ENCODE measurements at regions not wholly inside any gene's neighbourhood (a gene's known extent, or its start where the extent isn't known, plus 50 kb on each side); places are given as distances from the start of the nearest gene placed in this dataset.

GRCh38 chr11:91850533-91851275 is 373.9 kb upstream of the FAT3 start:
- Histone ChIP-seq H3K36me3 (no peaks in the 10 kb centered on the region), H3K9me3 (no peaks in the 10 kb centered on the region), H3K4me1 (ENCODE audit: insufficient read depth) (no peaks in the 10 kb centered on the region), H3K27me3 (no peaks in the 10 kb centered on the region), H3K4me3 (no peak overlapping the region), H3K27ac (no peak overlapping the region)
- WGBS, 3 donors, result 80 to 84% (median 81%) methylated on average over 7 of the region's 7 CpGs
- no peak for DNase-seq
- intact Hi-C loops (cut with DNase I), result no loop called here
- TF ChIP-seq CTCF (IDR thresholded peaks at IDR 0.05) (no peak), EP300 (IDR thresholded peaks at IDR 0.05) (no peak), POLR2A (IDR thresholded peaks at IDR 0.05) (no peak)

- no peak for DNase-seq
- Histone ChIP-seq H3K36me3 (no peaks in the 10 kb centered on the region), H3K4me1 (ENCODE audit: insufficient read depth) (no peaks in the 10 kb centered on the region), H3K27me3 (no peaks in the 10 kb centered on the region), H3K27ac (no peak overlapping the region), H3K4me3 (no peak overlapping the region), H3K9me3 (no peaks in the 10 kb centered on the region)
- intact Hi-C loops (cut with DNase I), result no loop called here
- WGBS, 3 donors, result 94 to 96% (median 96%) methylated on average over 6 of the region's 6 CpGs
- no peak for TF ChIP-seq EP300 (IDR thresholded peaks at IDR 0.05)
- TF ChIP-seq POLR2A (IDR thresholded peaks at IDR 0.05), result no peak
- TF ChIP-seq CTCF (IDR thresholded peaks at IDR 0.05), result no peak
Measured at GRCh38 chr11:91850021-91850420, 374.6 kb upstream of the FAT3 start.

- Histone ChIP-seq H3K4me3 (no peak overlapping the region), H3K4me1 (ENCODE audit: insufficient read depth) (no peaks in the 10 kb centered on the region), H3K9me3 (no peaks in the 10 kb centered on the region), H3K27me3 (no peaks in the 10 kb centered on the region), H3K36me3 (no peaks in the 10 kb centered on the region), H3K27ac (no peak overlapping the region)
- WGBS, 3 donors, result 87 to 88% (median 88%) methylated on average over 2 of the region's 2 CpGs
- intact Hi-C loops (cut with DNase I), result no loop called here
- no peak for DNase-seq
- TF ChIP-seq POLR2A (IDR thresholded peaks at IDR 0.05), result no peak
- no peak for TF ChIP-seq EP300 (IDR thresholded peaks at IDR 0.05)
- no peak for TF ChIP-seq CTCF (IDR thresholded peaks at IDR 0.05)
Measured at GRCh38 chr11:91846649-91847048, 378.0 kb upstream of the FAT3 start.

- Histone ChIP-seq H3K27ac (no peak overlapping the region), H3K36me3 (no peaks in the 10 kb centered on the region), H3K4me3 (no peak overlapping the region), H3K4me1 (ENCODE audit: insufficient read depth) (no peaks in the 10 kb centered on the region), H3K27me3 (no peaks in the 10 kb centered on the region), H3K9me3 (no peaks in the 10 kb centered on the region)
- TF ChIP-seq POLR2A (IDR thresholded peaks at IDR 0.05) (no peak), EP300 (IDR thresholded peaks at IDR 0.05) (no peak), CTCF (IDR thresholded peaks at IDR 0.05) (no peak)
- intact Hi-C loops (cut with DNase I), result no loop called here
- DNase-seq, result no peak
Measured at GRCh38 chr11:91846002-91846401, 378.6 kb upstream of the FAT3 start.

Measured in ovary (tissue), 7 donors.